K562 (cell line): ENCODE measurements at regions not wholly inside any gene's neighbourhood (a gene's known extent, or its start where the extent isn't known, plus 50 kb on each side); places are given as distances from the start of the nearest gene placed in this dataset.

Source experiments
- ATAC-seq: fragments of 200-7000 bp; cut with Tn5 transposase; 3 replicates; pipeline ENCODE4 v1.9.1; 2020; ENCODE audit warnings: moderate library complexity
- BruUV-seq: library from RNA; stranded (reverse); fragments of 400-500 nt; replicated peaks from 2 replicates; lab custom pipeline; 2021; lab: Mats Ljungman, UMichigan
- CTCF ChIA-PET: fragments of 300-600 bp; formaldehyde crosslinking; extraction: SDS; loops from one replicate; lab custom pipeline; 2021; ENCODE audit warnings: low intra/inter-chr PET ratio; lab: Yijun Ruan, JAX
- POLR2A ChIA-PET: fragments of 300-600, 350-650 bp; sonication (Branson Sonifier 250); formaldehyde crosslinking; extraction: SDS; loops from one replicate; lab custom pipeline; 2021; ENCODE audit warnings: antibody characterized with exemption, inconsistent platforms; lab: Yijun Ruan, JAX
- DNase-seq, 4 experiments: peaks; one replicate each; pipeline versions ENCODE4 v3.0.0 to v3.0.0-alpha.2; 2011 to 2018; ENCODE audit warnings: low spot score in 3 of 4, mixed read lengths in 3 of 4; ENCODE audit errors: extremely low read depth in 1 of 4
- FAIRE-seq: peaks from 2 replicates; lab custom pipeline; 2011; peaks lifted over from hg19 to GRCh38; lab: Jason Lieb, UNC
- H2AFZ ChIP-seq: 2 replicates; pipeline ENCODE4 v1.6.0; 2011; ENCODE audit warnings: low read depth, low read length, control low read depth, inconsistent platforms
- H3K27ac ChIP-seq: fragments of 200-600 bp; 3 replicates; pipeline ENCODE4 v1.8.0; 2011; ENCODE audit warnings: low read depth, mild to moderate bottlenecking, control low read depth, inconsistent platforms, low read length, moderate library complexity, mixed read lengths; ENCODE audit errors: extremely low read depth
- H3K27me3 ChIP-seq, 2 experiments: fragments of 300-600 bp in 1 of 2; 2 replicates in 1 of 2; 3 replicates in 1 of 2; pipeline versions ENCODE4 v1.6.0 to v1.8.0; 2011; ENCODE audit warnings: inconsistent platforms in 2 of 2, low read length in 2 of 2, mild to moderate bottlenecking in 1 of 2, mixed read lengths in 1 of 2, moderate library complexity in 1 of 2; ENCODE audit not compliant: control insufficient read depth in 2 of 2, insufficient read depth in 2 of 2
- H3K36me3 ChIP-seq: fragments of 300-600 bp; 3 replicates; pipeline ENCODE4 v1.8.0; 2011; ENCODE audit warnings: mild to moderate bottlenecking, low read length, inconsistent platforms; ENCODE audit not compliant: control insufficient read depth, insufficient read depth
- H3K4me1 ChIP-seq, 2 experiments: fragments of 200-600 bp in 1 of 2; replicated peaks in 1 of 2; 2 replicates in 1 of 2; 3 replicates in 1 of 2; pipeline versions ENCODE4 v1.5.1 to v1.8.0; 2011; ENCODE audit warnings: inconsistent platforms in 2 of 2, low read length in 2 of 2, mild to moderate bottlenecking in 1 of 2, mixed read lengths in 1 of 2, moderate library complexity in 1 of 2; ENCODE audit not compliant: control insufficient read depth in 2 of 2, insufficient read depth in 2 of 2
- H3K4me2 ChIP-seq: 2 replicates; pipeline ENCODE4 v1.6.1; 2011; ENCODE audit warnings: low read length, control low read depth, inconsistent platforms, mixed read lengths; ENCODE audit not compliant: insufficient read depth
- H3K4me3 ChIP-seq: fragments of 200-600 bp; sonication (generic), shearing (Covaris generic); 2 replicates; pipeline ENCODE4 v1.5.1; 2016; ENCODE audit warnings: control low read depth, inconsistent platforms
- H3K79me2 ChIP-seq: fragments of 200-600 bp; 3 replicates; pipeline ENCODE4 v1.8.0; 2011; ENCODE audit warnings: low read length, inconsistent platforms; ENCODE audit not compliant: control insufficient read depth, insufficient read depth
- H3K9ac ChIP-seq, 2 experiments: 2 replicates each; pipeline versions ENCODE4 v1.6.0 to v1.6.1; 2011; ENCODE audit warnings: low read depth in 2 of 2, low read length in 2 of 2, control low read depth in 1 of 2, inconsistent platforms in 1 of 2, mild to moderate bottlenecking in 1 of 2, mixed read lengths in 1 of 2; ENCODE audit not compliant: insufficient read depth in 1 of 2
- H3K9me1 ChIP-seq: one replicate; pipeline ENCODE4 v1.6.0; 2011; ENCODE audit warnings: inconsistent platforms, mild to moderate bottlenecking, low read length, moderate library complexity; ENCODE audit not compliant: control insufficient read depth, insufficient read depth
- H3K9me3 ChIP-seq: replicated peaks from 2 replicates; pipeline ENCODE4 v1.5.1; 2011; ENCODE audit warnings: low read depth, low read length, inconsistent platforms; ENCODE audit not compliant: control insufficient read depth, insufficient read depth
- H4K20me1 ChIP-seq: replicated peaks from 2 replicates; pipeline ENCODE4 v1.6.1; 2011; ENCODE audit warnings: low read length, inconsistent platforms, mixed read lengths; ENCODE audit not compliant: control insufficient read depth, insufficient read depth
- ASH1L ChIP-seq: fragments of 450-650 bp; IDR thresholded peaks from 2 replicates; pipeline ENCODE4 v1.6.1; 2018; ENCODE audit warnings: borderline replicate concordance, mild to moderate bottlenecking, low read depth; ENCODE audit not compliant: partially characterized antibody
- KLF6 ChIP-seq: fragments of 250-450 bp; sonication (Bioruptor Pico); IDR thresholded peaks from 2 replicates; pipeline ENCODE4 v1.4.0; 2020; ENCODE audit warnings: mild to moderate bottlenecking, moderate library complexity, borderline replicate concordance
- MAFF ChIP-seq: IDR thresholded peaks from 2 replicates; pipeline ENCODE4 v1.6.1; 2012; ENCODE audit warnings: low read length, improper control_type of control experiment
- SMARCA5 ChIP-seq: fragments of 450-650 bp; IDR thresholded peaks from 2 replicates; pipeline ENCODE4 v1.6.1; 2016
- ZC3H11A ChIP-seq: IDR thresholded peaks from 2 replicates; pipeline ENCODE4 v1.6.1; 2012; ENCODE audit warnings: low read depth, low read length, improper control_type of control experiment
- ZFP36 ChIP-seq: fragments of 150-350 bp; IDR thresholded peaks from 2 replicates; pipeline ENCODE4 v1.6.1; 2018; ENCODE audit warnings: low read length, low read depth; ENCODE audit not compliant: partially characterized antibody
- ZNF830 ChIP-seq: fragments of 250-450 bp; sonication (Bioruptor Pico); IDR thresholded peaks from 2 replicates; pipeline ENCODE4 v1.5.0; 2021; ENCODE audit warnings: mild to moderate bottlenecking
- ZZZ3 ChIP-seq: fragments of 450-650 bp; IDR thresholded peaks from 2 replicates; pipeline ENCODE4 v1.6.1; 2016; ENCODE audit warnings: antibody characterized with exemption, mild to moderate bottlenecking, moderate library complexity
- WGBS: fragments of 100-300 bp; shearing (Covaris generic); methylation state at CpG from one replicate; pipeline ENCODE4 v1.1.6; 2016; ENCODE audit warnings: low coverage, mixed read lengths; ENCODE audit not compliant: insufficient coverage; ENCODE audit errors: missing lambda C conversion rate; 5-methylcytosine and 5-hydroxymethylcytosine counted together
- in situ Hi-C: fragments of 300-500 bp; cut with MboI; formaldehyde crosslinking; loops from 4 replicates; pipeline ENCODE4 v1.15.0; 2018; ENCODE audit warnings: inconsistent platforms, mixed read lengths
- intact Hi-C: fragments of 100-400 bp; cut with micrococcal nuclease; formaldehyde crosslinking; loops from 2 replicates; pipeline ENCODE4 v1.14.2; 2022
- TF ChIP-seq, protein P1 (sequence below): fragments of 250-450 bp; sonication (Bioruptor Pico); IDR thresholded peaks from 2 replicates; pipeline ENCODE4 v1.4.0; 2020
- TF ChIP-seq, protein P2 (sequence below): sonication (generic); formaldehyde crosslinking; IDR thresholded peaks from 2 replicates; pipeline ENCODE4 v1.8.0; 2023; ENCODE audit warnings: missing genetic modification reagents, mild to moderate bottlenecking, borderline replicate concordance

DNA sequence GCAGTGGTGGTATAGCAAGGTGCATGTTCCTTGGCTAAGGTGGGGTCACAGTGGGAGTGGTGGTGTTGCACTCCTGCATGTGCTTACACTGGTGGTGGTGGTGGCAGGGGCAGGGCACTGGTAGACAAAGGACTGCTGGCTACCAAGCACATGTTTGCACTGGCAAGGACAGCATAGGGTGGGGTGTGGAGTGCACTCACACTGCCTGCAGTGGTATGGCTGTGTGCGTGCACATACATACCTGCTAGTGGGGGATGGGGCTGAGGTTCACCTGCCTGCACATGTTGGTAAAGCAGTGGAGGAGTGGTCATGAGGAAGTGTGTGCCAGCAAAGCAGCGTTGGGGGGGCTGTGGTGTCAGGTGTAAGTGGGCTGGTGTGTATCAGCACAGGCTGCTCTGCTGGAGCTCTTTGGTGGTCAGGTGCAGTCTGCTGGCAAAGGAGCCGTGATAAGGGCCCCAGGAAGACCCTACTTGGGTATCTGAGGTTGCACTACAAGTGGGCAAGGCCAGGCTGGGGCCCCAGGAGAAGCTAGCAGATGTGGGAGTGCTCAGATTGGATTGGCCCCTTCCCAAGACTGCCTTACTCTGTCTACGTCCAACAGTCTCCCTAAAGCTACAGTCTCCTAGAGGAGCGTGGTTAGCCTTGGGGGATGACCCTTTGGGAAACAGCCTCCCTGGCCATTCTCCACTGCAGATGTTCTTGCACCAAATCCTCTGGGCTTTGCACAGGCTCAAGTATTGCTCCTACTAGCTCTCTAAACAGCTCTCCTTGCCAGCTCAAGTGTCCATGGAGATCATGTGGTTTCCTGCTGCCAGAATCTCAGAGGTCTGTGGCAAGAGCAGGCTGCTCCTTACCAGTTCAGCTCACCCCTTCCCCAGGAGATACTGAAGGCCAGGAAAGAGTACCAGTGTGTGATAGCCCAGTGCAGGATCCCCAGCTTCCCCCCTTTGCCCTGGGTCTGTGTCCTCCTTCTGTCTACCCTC lies 486.3 kb upstream of the PABPC4L start:
- FAIRE-seq = no peak
- Histone ChIP-seq H3K36me3 (no peaks in the 10 kb centered on the region), H3K27ac (no peak overlapping the region)
- TF ChIP-seq ASH1L (no peak), ZNF830 (CRISPR knock-in tag) (no peak), ZC3H11A (no peak), MAFF (no peak), SMARCA5 (no peak), ZZZ3 (no peak), ZFP36 (no peak), KLF6 (CRISPR knock-in tag) (no peak)
- TF ChIP-seq, protein P1, sequence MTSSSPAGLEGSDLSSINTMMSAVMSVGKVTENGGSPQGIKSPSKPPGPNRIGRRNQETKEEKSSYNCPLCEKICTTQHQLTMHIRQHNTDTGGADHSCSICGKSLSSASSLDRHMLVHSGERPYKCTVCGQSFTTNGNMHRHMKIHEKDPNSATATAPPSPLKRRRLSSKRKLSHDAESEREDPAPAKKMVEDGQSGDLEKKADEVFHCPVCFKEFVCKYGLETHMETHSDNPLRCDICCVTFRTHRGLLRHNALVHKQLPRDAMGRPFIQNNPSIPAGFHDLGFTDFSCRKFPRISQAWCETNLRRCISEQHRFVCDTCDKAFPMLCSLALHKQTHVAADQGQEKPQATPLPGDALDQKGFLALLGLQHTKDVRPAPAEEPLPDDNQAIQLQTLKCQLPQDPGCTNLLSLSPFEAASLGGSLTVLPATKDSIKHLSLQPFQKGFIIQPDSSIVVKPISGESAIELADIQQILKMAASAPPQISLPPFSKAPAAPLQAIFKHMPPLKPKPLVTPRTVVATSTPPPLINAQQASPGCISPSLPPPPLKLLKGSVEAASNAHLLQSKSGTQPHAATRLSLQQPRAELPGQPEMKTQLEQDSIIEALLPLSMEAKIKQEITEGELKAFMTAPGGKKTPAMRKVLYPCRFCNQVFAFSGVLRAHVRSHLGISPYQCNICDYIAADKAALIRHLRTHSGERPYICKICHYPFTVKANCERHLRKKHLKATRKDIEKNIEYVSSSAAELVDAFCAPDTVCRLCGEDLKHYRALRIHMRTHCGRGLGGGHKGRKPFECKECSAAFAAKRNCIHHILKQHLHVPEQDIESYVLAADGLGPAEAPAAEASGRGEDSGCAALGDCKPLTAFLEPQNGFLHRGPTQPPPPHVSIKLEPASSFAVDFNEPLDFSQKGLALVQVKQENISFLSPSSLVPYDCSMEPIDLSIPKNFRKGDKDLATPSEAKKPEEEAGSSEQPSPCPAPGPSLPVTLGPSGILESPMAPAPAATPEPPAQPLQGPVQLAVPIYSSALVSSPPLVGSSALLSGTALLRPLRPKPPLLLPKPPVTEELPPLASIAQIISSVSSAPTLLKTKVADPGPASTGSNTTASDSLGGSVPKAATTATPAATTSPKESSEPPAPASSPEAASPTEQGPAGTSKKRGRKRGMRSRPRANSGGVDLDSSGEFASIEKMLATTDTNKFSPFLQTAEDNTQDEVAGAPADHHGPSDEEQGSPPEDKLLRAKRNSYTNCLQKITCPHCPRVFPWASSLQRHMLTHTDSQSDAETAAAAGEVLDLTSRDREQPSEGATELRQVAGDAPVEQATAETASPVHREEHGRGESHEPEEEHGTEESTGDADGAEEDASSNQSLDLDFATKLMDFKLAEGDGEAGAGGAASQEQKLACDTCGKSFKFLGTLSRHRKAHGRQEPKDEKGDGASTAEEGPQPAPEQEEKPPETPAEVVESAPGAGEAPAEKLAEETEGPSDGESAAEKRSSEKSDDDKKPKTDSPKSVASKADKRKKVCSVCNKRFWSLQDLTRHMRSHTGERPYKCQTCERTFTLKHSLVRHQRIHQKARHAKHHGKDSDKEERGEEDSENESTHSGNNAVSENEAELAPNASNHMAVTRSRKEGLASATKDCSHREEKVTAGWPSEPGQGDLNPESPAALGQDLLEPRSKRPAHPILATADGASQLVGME (CRISPR knock-in tag) = no peak
- TF ChIP-seq, protein P2, sequence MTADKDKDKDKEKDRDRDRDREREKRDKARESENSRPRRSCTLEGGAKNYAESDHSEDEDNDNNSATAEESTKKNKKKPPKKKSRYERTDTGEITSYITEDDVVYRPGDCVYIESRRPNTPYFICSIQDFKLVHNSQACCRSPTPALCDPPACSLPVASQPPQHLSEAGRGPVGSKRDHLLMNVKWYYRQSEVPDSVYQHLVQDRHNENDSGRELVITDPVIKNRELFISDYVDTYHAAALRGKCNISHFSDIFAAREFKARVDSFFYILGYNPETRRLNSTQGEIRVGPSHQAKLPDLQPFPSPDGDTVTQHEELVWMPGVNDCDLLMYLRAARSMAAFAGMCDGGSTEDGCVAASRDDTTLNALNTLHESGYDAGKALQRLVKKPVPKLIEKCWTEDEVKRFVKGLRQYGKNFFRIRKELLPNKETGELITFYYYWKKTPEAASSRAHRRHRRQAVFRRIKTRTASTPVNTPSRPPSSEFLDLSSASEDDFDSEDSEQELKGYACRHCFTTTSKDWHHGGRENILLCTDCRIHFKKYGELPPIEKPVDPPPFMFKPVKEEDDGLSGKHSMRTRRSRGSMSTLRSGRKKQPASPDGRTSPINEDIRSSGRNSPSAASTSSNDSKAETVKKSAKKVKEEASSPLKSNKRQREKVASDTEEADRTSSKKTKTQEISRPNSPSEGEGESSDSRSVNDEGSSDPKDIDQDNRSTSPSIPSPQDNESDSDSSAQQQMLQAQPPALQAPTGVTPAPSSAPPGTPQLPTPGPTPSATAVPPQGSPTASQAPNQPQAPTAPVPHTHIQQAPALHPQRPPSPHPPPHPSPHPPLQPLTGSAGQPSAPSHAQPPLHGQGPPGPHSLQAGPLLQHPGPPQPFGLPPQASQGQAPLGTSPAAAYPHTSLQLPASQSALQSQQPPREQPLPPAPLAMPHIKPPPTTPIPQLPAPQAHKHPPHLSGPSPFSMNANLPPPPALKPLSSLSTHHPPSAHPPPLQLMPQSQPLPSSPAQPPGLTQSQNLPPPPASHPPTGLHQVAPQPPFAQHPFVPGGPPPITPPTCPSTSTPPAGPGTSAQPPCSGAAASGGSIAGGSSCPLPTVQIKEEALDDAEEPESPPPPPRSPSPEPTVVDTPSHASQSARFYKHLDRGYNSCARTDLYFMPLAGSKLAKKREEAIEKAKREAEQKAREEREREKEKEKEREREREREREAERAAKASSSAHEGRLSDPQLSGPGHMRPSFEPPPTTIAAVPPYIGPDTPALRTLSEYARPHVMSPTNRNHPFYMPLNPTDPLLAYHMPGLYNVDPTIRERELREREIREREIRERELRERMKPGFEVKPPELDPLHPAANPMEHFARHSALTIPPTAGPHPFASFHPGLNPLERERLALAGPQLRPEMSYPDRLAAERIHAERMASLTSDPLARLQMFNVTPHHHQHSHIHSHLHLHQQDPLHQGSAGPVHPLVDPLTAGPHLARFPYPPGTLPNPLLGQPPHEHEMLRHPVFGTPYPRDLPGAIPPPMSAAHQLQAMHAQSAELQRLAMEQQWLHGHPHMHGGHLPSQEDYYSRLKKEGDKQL (CRISPR knock-in tag) = no peak

More for the DNA sequence above, 486.3 kb upstream of the PABPC4L start:
- no peaks in the 10 kb centered on the region for H3K9me1 ChIP-seq
- no peak for DNase-seq
- H3K9ac ChIP-seq = no peak overlapping the region
- ChIA-PET CTCF (no interaction called here), POLR2A (no interaction called here)
- no peaks in the 10 kb centered on the region for H3K4me1 ChIP-seq
- no peak for ATAC-seq
- intact Hi-C loops (no loop called here), in situ Hi-C loops (no loop called here)
- no peak overlapping the region for H3K4me3 ChIP-seq
- no peaks in the 10 kb centered on the region for H3K79me2 ChIP-seq
- 0% methylated on average over 5 of the region's 5 CpGs for WGBS
- H3K27me3 ChIP-seq = no peaks in the 10 kb centered on the region
- no TSS peak for BruUV-seq
- H3K9me3 ChIP-seq = no peaks in the 10 kb centered on the region; the same call in 1 of the 2 replicates
- no peak overlapping the region for H3K4me2 ChIP-seq
- H4K20me1 ChIP-seq = no peaks in the 10 kb centered on the region
- no peak overlapping the region for H2AFZ ChIP-seq
